GM23248 (cell line): ENCODE measurements at regions not wholly inside any gene's neighbourhood (a gene's known extent, or its start where the extent isn't known, plus 50 kb on each side); places are given as distances from the start of the nearest gene placed in this dataset.

Experiments used
- EZH2 ChIP-seq: fragments of 200-600 bp; sonication (generic); IDR thresholded peaks from 2 replicates; pipeline ENCODE4 v1.6.1; 2018; ENCODE audit warnings: antibody characterized with exemption, mild to moderate bottlenecking; ENCODE audit not compliant: insufficient read depth, poor library complexity, severe bottlenecking
- EZH2phosphoT487 ChIP-seq: fragments of 200-600 bp; sonication (generic); IDR thresholded peaks from 2 replicates; pipeline ENCODE4 v1.6.1; 2018; ENCODE audit warnings: antibody characterized with exemption, moderate library complexity, mild to moderate bottlenecking, low read depth; ENCODE audit not compliant: insufficient read depth

- TF ChIP-seq EZH2 (no peak), EZH2phosphoT487 (no peak)
Measured at GRCh38 chr6:6816716-6817115, 228.2 kb downstream of the LY86 start.
